ENCODE measurements at regions not wholly inside any gene's neighbourhood (a gene's known extent, or its start where the extent isn't known, plus 50 kb on each side); places are given as distances from the start of the nearest gene placed in this dataset.

GRCh38 chr3:65174713-65175112 is 486.9 kb upstream of the ADAMTS9 start:
- Histone ChIP-seq H3K27ac (no peak overlapping the region), H3K4me1 (ENCODE audit: control insufficient read depth in 1 of 2, insufficient read depth in 1 of 2, low read depth in 1 of 2, low read length in 1 of 2) (no peaks in the 10 kb centered on the region), H3K36me3 (no peaks in the 10 kb centered on the region), H3K9me3 (no peaks in the 10 kb centered on the region), H3K4me3 (ENCODE audit: low read depth in 1 of 2, low read length in 1 of 2) (no peak overlapping the region), H3K27me3 (no peaks in the 10 kb centered on the region)
- no peak for TF ChIP-seq CTCF (IDR thresholded peaks at IDR 0.05)

- Histone ChIP-seq H3K4me1 (ENCODE audit: control insufficient read depth in 1 of 2, insufficient read depth in 1 of 2, low read depth in 1 of 2, low read length in 1 of 2) (no peaks in the 10 kb centered on the region), H3K27ac (no peak overlapping the region), H3K36me3 (no peaks in the 10 kb centered on the region), H3K4me3 (ENCODE audit: low read depth in 1 of 2, low read length in 1 of 2) (no peak overlapping the region), H3K27me3 (no peaks in the 10 kb centered on the region), H3K9me3 (no peaks in the 10 kb centered on the region)
- no peak for TF ChIP-seq CTCF (IDR thresholded peaks at IDR 0.05)
Measured at GRCh38 chr3:65173841-65174240, 486.0 kb upstream of the ADAMTS9 start.

- H3K27ac ChIP-seq: no peak overlapping the region
- no peaks in the 10 kb centered on the region for H3K27me3 ChIP-seq
- no peak for TF ChIP-seq CTCF (IDR thresholded peaks at IDR 0.05)
Measured at GRCh38 chr3:65172209-65172608, 484.4 kb upstream of the ADAMTS9 start.

GRCh38 chr3:65170390-65171042 is 482.7 kb upstream of the ADAMTS9 start:
- Histone ChIP-seq H3K9me3 (no peaks in the 10 kb centered on the region), H3K27me3 (no peaks in the 10 kb centered on the region), H3K4me3 (ENCODE audit: low read depth in 1 of 2, low read length in 1 of 2) (no peak overlapping the region), H3K4me1 (ENCODE audit: control insufficient read depth in 1 of 2, insufficient read depth in 1 of 2, low read depth in 1 of 2, low read length in 1 of 2) (no peaks in the 10 kb centered on the region), H3K36me3 (no peaks in the 10 kb centered on the region), H3K27ac (no peak overlapping the region)
- TF ChIP-seq CTCF (IDR thresholded peaks at IDR 0.05): no peak

More at GRCh38 chr3:65172209-65172608, 484.4 kb upstream of the ADAMTS9 start:
- no peaks in the 10 kb centered on the region for H3K36me3 ChIP-seq
- no peaks in the 10 kb centered on the region for H3K9me3 ChIP-seq
- H3K4me3 ChIP-seq (ENCODE audit: low read depth in 1 of 2, low read length in 1 of 2): no peak overlapping the region
- H3K4me1 ChIP-seq (ENCODE audit: control insufficient read depth in 1 of 2, insufficient read depth in 1 of 2, low read depth in 1 of 2, low read length in 1 of 2): no peaks in the 10 kb centered on the region

- Histone ChIP-seq H3K4me3 (ENCODE audit: low read depth in 1 of 2, low read length in 1 of 2) (no peak overlapping the region), H3K9me3 (no peaks in the 10 kb centered on the region), H3K27me3 (no peaks in the 10 kb centered on the region), H3K27ac (no peak overlapping the region), H3K36me3 (no peaks in the 10 kb centered on the region), H3K4me1 (ENCODE audit: control insufficient read depth in 1 of 2, insufficient read depth in 1 of 2, low read depth in 1 of 2, low read length in 1 of 2) (no peaks in the 10 kb centered on the region)
- TF ChIP-seq CTCF (IDR thresholded peaks at IDR 0.05): no peak
Measured at GRCh38 chr3:65169961-65170360, 482.2 kb upstream of the ADAMTS9 start.

All from neutrophil (primary cell).